ENCODE measurements at regions not wholly inside any gene's neighbourhood (a gene's known extent, or its start where the extent isn't known, plus 50 kb on each side); places are given as distances from the start of the nearest gene placed in this dataset.

GRCh38 chr14:104280902-104281767, 142.7 kb downstream of the KIF26A start:
- Mint-ChIP-seq H3K36me3 (no peaks in the 10 kb centered on the region), H3K4me3 (no peak overlapping the region), H3K27ac (no peak overlapping the region), H3K4me1 (peaks cover 2% of the 10 kb centered on the region; the same call in 1 of the 2 replicates), H3K27me3 (ENCODE audit: low read depth) (no peaks in the 10 kb centered on the region), H3K9me3 (peaks cover 4% of the 10 kb centered on the region)
- DNase-seq (ENCODE audit: low spot score) (peak; percentile 10), ATAC-seq (no peak)
- CTCF ChIA-PET: no interaction called here
- POLR2A ChIA-PET: no interaction called here
- TF ChIP-seq, protein P1, sequence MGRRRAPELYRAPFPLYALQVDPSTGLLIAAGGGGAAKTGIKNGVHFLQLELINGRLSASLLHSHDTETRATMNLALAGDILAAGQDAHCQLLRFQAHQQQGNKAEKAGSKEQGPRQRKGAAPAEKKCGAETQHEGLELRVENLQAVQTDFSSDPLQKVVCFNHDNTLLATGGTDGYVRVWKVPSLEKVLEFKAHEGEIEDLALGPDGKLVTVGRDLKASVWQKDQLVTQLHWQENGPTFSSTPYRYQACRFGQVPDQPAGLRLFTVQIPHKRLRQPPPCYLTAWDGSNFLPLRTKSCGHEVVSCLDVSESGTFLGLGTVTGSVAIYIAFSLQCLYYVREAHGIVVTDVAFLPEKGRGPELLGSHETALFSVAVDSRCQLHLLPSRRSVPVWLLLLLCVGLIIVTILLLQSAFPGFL (CRISPR knock-in tag; IDR thresholded peaks at IDR 0.05; ENCODE audit: borderline replicate concordance): no peak
- TF ChIP-seq ZNF232 (CRISPR knock-in tag; IDR thresholded peaks at IDR 0.05) (no peak), CREM (CRISPR knock-in tag; IDR thresholded peaks at IDR 0.05) (no peak), KAT7 (CRISPR knock-in tag; IDR thresholded peaks at IDR 0.05; ENCODE audit: borderline replicate concordance) (no peak), TEAD1 (CRISPR knock-in tag; IDR thresholded peaks at IDR 0.05) (no peak), USF1 (CRISPR knock-in tag; IDR thresholded peaks at IDR 0.05) (no peak), JAZF1 (CRISPR knock-in tag; IDR thresholded peaks at IDR 0.05) (no peak), EMX1 (CRISPR knock-in tag; IDR thresholded peaks at IDR 0.05) (no peak), RELA (CRISPR knock-in tag; IDR thresholded peaks at IDR 0.05; ENCODE audit: borderline replicate concordance) (no peak)
- TF ChIP-seq, protein P2, sequence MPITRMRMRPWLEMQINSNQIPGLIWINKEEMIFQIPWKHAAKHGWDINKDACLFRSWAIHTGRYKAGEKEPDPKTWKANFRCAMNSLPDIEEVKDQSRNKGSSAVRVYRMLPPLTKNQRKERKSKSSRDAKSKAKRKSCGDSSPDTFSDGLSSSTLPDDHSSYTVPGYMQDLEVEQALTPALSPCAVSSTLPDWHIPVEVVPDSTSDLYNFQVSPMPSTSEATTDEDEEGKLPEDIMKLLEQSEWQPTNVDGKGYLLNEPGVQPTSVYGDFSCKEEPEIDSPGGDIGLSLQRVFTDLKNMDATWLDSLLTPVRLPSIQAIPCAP (CRISPR knock-in tag; IDR thresholded peaks at IDR 0.05): no peak
- TF ChIP-seq, protein P3, sequence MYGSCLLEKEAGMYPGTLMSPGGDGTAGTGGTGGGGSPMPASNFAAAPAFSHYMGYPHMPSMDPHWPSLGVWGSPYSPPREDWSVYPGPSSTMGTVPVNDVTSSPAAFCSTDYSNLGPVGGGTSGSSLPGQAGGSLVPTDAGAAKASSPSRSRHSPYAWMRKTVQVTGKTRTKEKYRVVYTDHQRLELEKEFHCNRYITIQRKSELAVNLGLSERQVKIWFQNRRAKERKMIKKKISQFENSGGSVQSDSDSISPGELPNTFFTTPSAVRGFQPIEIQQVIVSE (CRISPR knock-in tag; IDR thresholded peaks at IDR 0.05; ENCODE audit: borderline replicate concordance): no peak

GRCh38 chr14:104281768-104282301, 143.4 kb downstream of the KIF26A start:
- Mint-ChIP-seq H3K4me3 (no peak overlapping the region), H3K4me1 (peaks cover 2% of the 10 kb centered on the region; the same call in 1 of the 2 replicates), H3K9me3 (peaks cover 4% of the 10 kb centered on the region), H3K36me3 (no peaks in the 10 kb centered on the region), H3K27ac (no peak overlapping the region), H3K27me3 (ENCODE audit: low read depth) (no peaks in the 10 kb centered on the region)
- POLR2A ChIA-PET: no interaction called here
- no peak for ATAC-seq
- DNase-seq (ENCODE audit: low spot score): no peak
- CTCF ChIA-PET: no interaction called here
- TF ChIP-seq MYBL2 (CRISPR knock-in tag; IDR thresholded peaks at IDR 0.05): no peak
- no peak for TF ChIP-seq SOX15 (CRISPR knock-in tag; IDR thresholded peaks at IDR 0.05)
- TF ChIP-seq ZNF138 (CRISPR knock-in tag; conservative IDR thresholded peaks at IDR 0.05): no peak
- no peak for TF ChIP-seq ATF6 (CRISPR knock-in tag; IDR thresholded peaks at IDR 0.05)
- no peak for TF ChIP-seq HMGXB4 (CRISPR knock-in tag; IDR thresholded peaks at IDR 0.05)
- no peak for TF ChIP-seq ZNF671 (CRISPR knock-in tag; IDR thresholded peaks at IDR 0.05)
- TF ChIP-seq ZNF317 (CRISPR knock-in tag; IDR thresholded peaks at IDR 0.05; ENCODE audit: borderline replicate concordance, low read depth): no peak
- no peak for TF ChIP-seq PRRX2 (CRISPR knock-in tag; IDR thresholded peaks at IDR 0.05)
- TF ChIP-seq GTF2I (CRISPR knock-in tag; conservative IDR thresholded peaks at IDR 0.05): no peak
- TF ChIP-seq EMX1 (CRISPR knock-in tag; IDR thresholded peaks at IDR 0.05): no peak
- TF ChIP-seq HMGA2 (CRISPR knock-in tag; IDR thresholded peaks at IDR 0.05): no peak
- no peak for TF ChIP-seq NFYB (CRISPR knock-in tag; conservative IDR thresholded peaks at IDR 0.05; ENCODE audit: low read depth)
- TF ChIP-seq TCF7 (CRISPR knock-in tag; IDR thresholded peaks at IDR 0.05; ENCODE audit: low read depth): no peak
- TF ChIP-seq JUN (CRISPR knock-in tag; IDR thresholded peaks at IDR 0.05): no peak
- TF ChIP-seq FOXK1 (CRISPR knock-in tag; IDR thresholded peaks at IDR 0.05): no peak
- TF ChIP-seq RELA (CRISPR knock-in tag; IDR thresholded peaks at IDR 0.05; ENCODE audit: borderline replicate concordance): no peak
- no peak for TF ChIP-seq ZNF281 (CRISPR knock-in tag; IDR thresholded peaks at IDR 0.05)

Data from WTC11 (cell line).